HPDE6-E6E7 (cell line): ENCODE measurements at regions not wholly inside any gene's neighbourhood (a gene's known extent, or its start where the extent isn't known, plus 50 kb on each side); places are given as distances from the start of the nearest gene placed in this dataset.
"Not testable (repeated sequence)": the region's sequence is repeated elsewhere in the genome, so short reads cannot be mapped to it uniquely, and the experiment has no call there.

Source experiments
- DNase-seq: peaks from one replicate; pipeline ENCODE4 v3.0.0; 2011; ENCODE audit warnings: missing footprints; ENCODE audit errors: extremely low spot score

GRCh38 chr10:28135258-28135657 is 136.4 kb upstream of the ODAD2 start:
- no peak for DNase-seq

GRCh38 chr10:28130267-28130666 is 131.4 kb upstream of the ODAD2 start:
- DNase-seq = peak; percentile 1

- no peak for DNase-seq
Observed at GRCh38 chr10:28127881-28128280, 129.0 kb upstream of the ODAD2 start.

GRCh38 chr10:28125701-28126100 is 126.8 kb upstream of the ODAD2 start:
- no peak for DNase-seq

- DNase-seq = no peak
Observed at GRCh38 chr10:28120795-28121194, 121.9 kb upstream of the ODAD2 start.

GRCh38 chr10:28120043-28120749 is 121.3 kb upstream of the ODAD2 start:
- DNase-seq = no peak

- DNase-seq = no peak
Observed at GRCh38 chr10:28118985-28119628, 120.2 kb upstream of the ODAD2 start.

- DNase-seq = no peak
Observed at GRCh38 chr10:28113202-28113601, 114.3 kb upstream of the ODAD2 start.

- no peak for DNase-seq
Observed at GRCh38 chr10:28111712-28112111, 112.8 kb upstream of the ODAD2 start.

- DNase-seq = no peak
Observed at GRCh38 chr10:28105561-28105960, 106.7 kb upstream of the ODAD2 start.

- no peak for DNase-seq
Observed at GRCh38 chr10:28097633-28098032, 98.8 kb upstream of the ODAD2 start.

- no peak for DNase-seq
Observed at GRCh38 chr10:28095791-28096378, 97.0 kb upstream of the ODAD2 start.

GRCh38 chr10:28094121-28094520 is 95.2 kb upstream of the ODAD2 start:
- DNase-seq = no peak

- DNase-seq = no peak
Observed at GRCh38 chr10:28091913-28092312, 93.0 kb upstream of the ODAD2 start.

- DNase-seq = no peak
Observed at GRCh38 chr10:28090506-28090905, 91.6 kb upstream of the ODAD2 start.

- peak; percentile 21 for DNase-seq
Observed at GRCh38 chr10:28089467-28089866, 90.6 kb upstream of the ODAD2 start.

GRCh38 chr10:28087661-28088351 is 88.9 kb upstream of the ODAD2 start:
- DNase-seq = no peak

GRCh38 chr10:28085760-28086159 is 86.9 kb upstream of the ODAD2 start:
- not testable (repeated sequence) for DNase-seq

GRCh38 chr10:28082885-28083284 is 84.0 kb upstream of the ODAD2 start:
- no peak for DNase-seq

- no peak for DNase-seq
Observed at GRCh38 chr10:28082316-28082715, 83.4 kb upstream of the ODAD2 start.

- no peak for DNase-seq
Observed at GRCh38 chr10:28077889-28078288, 79.0 kb upstream of the ODAD2 start.

- no peak for DNase-seq
Observed at GRCh38 chr10:28075424-28075823, 76.5 kb upstream of the ODAD2 start.

GRCh38 chr10:28072573-28072972 is 73.7 kb upstream of the ODAD2 start:
- DNase-seq = no peak
